ENCODE measurements at regions not wholly inside any gene's neighbourhood (a gene's known extent, or its start where the extent isn't known, plus 50 kb on each side); places are given as distances from the start of the nearest gene placed in this dataset.

GRCh38 chr14:80146941-80147340 is 64.4 kb downstream of the DIO2 start:
- Histone ChIP-seq H2BK15ac (ENCODE audit: low read depth, low read length) (no peak overlapping the region), H2BK20ac (ENCODE audit: low read depth, low read length, poor library complexity, severe bottlenecking) (no peak overlapping the region), H3K4me2 (ENCODE audit: insufficient read depth, insufficient read length, low read length) (no peak overlapping the region), H2AFZ (ENCODE audit: low read length) (no peak overlapping the region), H3K27ac (ENCODE audit: insufficient read length, low read depth, low read length) (no peak overlapping the region), H3T11ph (ENCODE audit: low read length) (no peak overlapping the region), H3K27me3 (ENCODE audit: insufficient read depth, low read length) (no peaks in the 10 kb centered on the region), H3K9ac (ENCODE audit: extremely low read depth, insufficient read length, low read length) (no peak overlapping the region), H3K4me1 (ENCODE audit: insufficient read depth, low read length) (no peaks in the 10 kb centered on the region), H4K20me1 (ENCODE audit: control insufficient read depth, insufficient read depth, insufficient read length) (no peaks in the 10 kb centered on the region), H3K18ac (ENCODE audit: insufficient read length, low read depth, low read length) (no peak overlapping the region), H4K91ac (ENCODE audit: insufficient read length, low read depth, low read length) (no peak overlapping the region), H4K8ac (replicated peaks; ENCODE audit: insufficient read length, low read depth, low read length) (no peak overlapping the region), H2AK5ac (ENCODE audit: insufficient read length, low read length) (no peak overlapping the region), H2BK120ac (ENCODE audit: low read depth, low read length, poor library complexity, severe bottlenecking) (no peak overlapping the region), H3K79me1 (ENCODE audit: insufficient read depth, low read depth, low read length, poor library complexity, severe bottlenecking) (no peaks in the 10 kb centered on the region), H2BK5ac (ENCODE audit: insufficient read length, low read length) (no peak overlapping the region), H2BK12ac (ENCODE audit: insufficient read length, low read depth, low read length) (no peak overlapping the region), H3K79me2 (ENCODE audit: insufficient read depth, low read length) (no peaks in the 10 kb centered on the region), H3K14ac (ENCODE audit: insufficient read depth, low read length) (no peak overlapping the region), H3K4ac (ENCODE audit: low read depth, low read length) (no peak overlapping the region), H3K9me3 (ENCODE audit: control insufficient read depth, low read depth, low read length) (no peaks in the 10 kb centered on the region), H4K5ac (ENCODE audit: insufficient read length, low read depth, low read length) (no peak overlapping the region), H3K23ac (ENCODE audit: insufficient read length, low read depth, low read length) (no peak overlapping the region), H3K56ac (ENCODE audit: insufficient read length, low read depth, low read length) (no peak overlapping the region), H3K23me2 (ENCODE audit: insufficient read length, low read depth, low read length, poor library complexity, severe bottlenecking) (no peaks in the 10 kb centered on the region)
- H3K4me3 Mint-ChIP-seq: no peak overlapping the region
- no peak for DNase-seq
- H3K36me3 Mint-ChIP-seq (ENCODE audit: insufficient read depth in 1 of 3, low read depth in 3 of 3): peaks cover 0 to 5% (median 0%) of the 10 kb centered on the region in 3 experiments; a peak in 2 of 7 replicates
- no CpG with 5 or more reads among the region's 1 CpG for WGBS (ENCODE audit: extremely low coverage, insufficient read length, low lambda C conversion rate)
- no peaks in the 10 kb centered on the region for H3K4me1 Mint-ChIP-seq
- H3K27me3 Mint-ChIP-seq (ENCODE audit: low read depth): no peaks in the 10 kb centered on the region
- TF ChIP-seq CTCF (conservative IDR thresholded peaks at IDR 0.05): no peak
- no peak overlapping the region for H3K27ac Mint-ChIP-seq
- peaks cover 2 to 7% of the 10 kb centered on the region in 2 experiments; a peak in 3 of 5 replicates for H3K9me3 Mint-ChIP-seq

All from H9 (cell line).